ENCODE measurements at regions not wholly inside any gene's neighbourhood (a gene's known extent, or its start where the extent isn't known, plus 50 kb on each side); places are given as distances from the start of the nearest gene placed in this dataset.

GRCh38 chr12:4223273-4223845, 50.2 kb upstream of the CCND2 start:
- DNase-seq (ENCODE audit: low spot score) (no peak), ATAC-seq (no peak)
- no peaks in the 10 kb centered on the region for H4K20me1 ChIP-seq (replicated peaks; ENCODE audit: insufficient read depth)
- no peaks in the 10 kb centered on the region for H3K27me3 ChIP-seq (ENCODE audit: insufficient read depth)
- H3K4me2 ChIP-seq = no peak overlapping the region
- peaks cover 17% of the 10 kb centered on the region for H3K4me1 ChIP-seq (ENCODE audit: insufficient read depth)
- no peak overlapping the region for H2AFZ ChIP-seq
- no peaks in the 10 kb centered on the region for H3K36me3 ChIP-seq (ENCODE audit: insufficient read depth)
- Mint-ChIP-seq H3K36me3 (ENCODE audit: low read depth) (no peaks in the 10 kb centered on the region), H3K27ac (no peak overlapping the region), H3K4me1 (peaks cover 19% of the 10 kb centered on the region), H3K4me3 (no peak overlapping the region), H3K9me3 (peaks cover 3% of the 10 kb centered on the region; the same call in 1 of the 3 replicates), H3K27me3 (ENCODE audit: insufficient read depth, low read depth, poor library complexity) (peaks cover 6% of the 10 kb centered on the region)
- H3F3A ChIP-seq (replicated peaks; ENCODE audit: low read depth) = 0 out of 2 replicates have a peak, but pooled peaks cover 4% of the 10 kb centered on the region
- H3K9me2 ChIP-seq (ENCODE audit: insufficient read depth) = no peaks in the 10 kb centered on the region; the same call in none of the 2 replicates
- H3K79me2 ChIP-seq (replicated peaks; ENCODE audit: insufficient read depth) = no peaks in the 10 kb centered on the region
- TF ChIP-seq NANOG (IDR thresholded peaks at IDR 0.05; ENCODE audit: borderline replicate concordance) (no peak), POLR2AphosphoS5 (IDR thresholded peaks at IDR 0.05; ENCODE audit: low read depth) (no peak), STAT1 (IDR thresholded peaks at IDR 0.05; ENCODE audit: unreplicated experiment) (no peak), ZNF331 (CRISPR knock-in tag; IDR thresholded peaks at IDR 0.05; ENCODE audit: low read depth) (no peak), ZNF114 (CRISPR knock-in tag; IDR thresholded peaks at IDR 0.05) (no peak), ZNF462 (CRISPR knock-in tag; IDR thresholded peaks at IDR 0.05) (no peak), JUNB (IDR thresholded peaks at IDR 0.05; ENCODE audit: unreplicated experiment) (no peak), CREB1 (CRISPR knock-in tag; IDR thresholded peaks at IDR 0.05; ENCODE audit: low read depth) (no peak), ETS1 (IDR thresholded peaks at IDR 0.05) (no peak), EZH2phosphoT487 (IDR thresholded peaks at IDR 0.05; ENCODE audit: unreplicated experiment) (no peak), REST (IDR thresholded peaks at IDR 0.05; ENCODE audit: unreplicated experiment) (no peak), EZH2 (IDR thresholded peaks at IDR 0.05; ENCODE audit: low read depth, unreplicated experiment) (no peak)
- no peak overlapping the region for H3K27ac ChIP-seq (ENCODE audit: low read depth)
- no peak overlapping the region for H3K4me3 ChIP-seq

Data from GM23338 (cell line).